D721Med (cell line): ENCODE measurements at regions not wholly inside any gene's neighbourhood (a gene's known extent, or its start where the extent isn't known, plus 50 kb on each side); places are given as distances from the start of the nearest gene placed in this dataset.

ENCODE experiments used
- DNase-seq: peaks from one replicate; pipeline ENCODE4 v3.0.0; 2011; ENCODE audit warnings: low spot score; ENCODE audit not compliant: insufficient read length
- FAIRE-seq: peaks from 2 replicates; lab custom pipeline; 2011; peaks lifted over from hg19 to GRCh38; lab: Jason Lieb, UNC
- TF ChIP-seq, protein P1 (sequence below): IDR thresholded peaks from 2 replicates; pipeline ENCODE4 v1.5.1; 2012; ENCODE audit warnings: mild to moderate bottlenecking, control low read depth; ENCODE audit not compliant: insufficient read depth; ENCODE audit errors: missing control alignments

DNA sequence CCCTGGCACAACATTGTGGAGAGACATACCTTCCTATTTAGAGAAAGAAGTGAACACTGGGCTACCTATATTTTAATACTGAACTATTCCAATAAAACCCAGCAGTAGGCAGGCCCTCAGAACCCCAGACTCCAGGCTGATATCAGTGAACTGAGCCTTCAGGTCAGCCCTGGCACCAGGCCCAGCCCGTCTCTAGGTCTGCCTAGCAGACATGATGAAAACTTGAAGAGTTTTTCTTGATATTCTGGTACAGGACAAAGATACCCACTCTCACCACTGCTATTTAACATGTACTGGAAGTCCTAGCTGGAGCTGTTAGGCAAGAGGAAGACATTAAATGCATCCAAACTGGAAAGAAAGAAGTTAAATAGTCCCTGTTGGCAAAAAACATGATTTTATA is 396.6 kb upstream of the SPRY2 start:
- TF ChIP-seq, protein P1, sequence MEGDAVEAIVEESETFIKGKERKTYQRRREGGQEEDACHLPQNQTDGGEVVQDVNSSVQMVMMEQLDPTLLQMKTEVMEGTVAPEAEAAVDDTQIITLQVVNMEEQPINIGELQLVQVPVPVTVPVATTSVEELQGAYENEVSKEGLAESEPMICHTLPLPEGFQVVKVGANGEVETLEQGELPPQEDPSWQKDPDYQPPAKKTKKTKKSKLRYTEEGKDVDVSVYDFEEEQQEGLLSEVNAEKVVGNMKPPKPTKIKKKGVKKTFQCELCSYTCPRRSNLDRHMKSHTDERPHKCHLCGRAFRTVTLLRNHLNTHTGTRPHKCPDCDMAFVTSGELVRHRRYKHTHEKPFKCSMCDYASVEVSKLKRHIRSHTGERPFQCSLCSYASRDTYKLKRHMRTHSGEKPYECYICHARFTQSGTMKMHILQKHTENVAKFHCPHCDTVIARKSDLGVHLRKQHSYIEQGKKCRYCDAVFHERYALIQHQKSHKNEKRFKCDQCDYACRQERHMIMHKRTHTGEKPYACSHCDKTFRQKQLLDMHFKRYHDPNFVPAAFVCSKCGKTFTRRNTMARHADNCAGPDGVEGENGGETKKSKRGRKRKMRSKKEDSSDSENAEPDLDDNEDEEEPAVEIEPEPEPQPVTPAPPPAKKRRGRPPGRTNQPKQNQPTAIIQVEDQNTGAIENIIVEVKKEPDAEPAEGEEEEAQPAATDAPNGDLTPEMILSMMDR: no peak
- FAIRE-seq (no peak), DNase-seq (no peak)

DNA sequence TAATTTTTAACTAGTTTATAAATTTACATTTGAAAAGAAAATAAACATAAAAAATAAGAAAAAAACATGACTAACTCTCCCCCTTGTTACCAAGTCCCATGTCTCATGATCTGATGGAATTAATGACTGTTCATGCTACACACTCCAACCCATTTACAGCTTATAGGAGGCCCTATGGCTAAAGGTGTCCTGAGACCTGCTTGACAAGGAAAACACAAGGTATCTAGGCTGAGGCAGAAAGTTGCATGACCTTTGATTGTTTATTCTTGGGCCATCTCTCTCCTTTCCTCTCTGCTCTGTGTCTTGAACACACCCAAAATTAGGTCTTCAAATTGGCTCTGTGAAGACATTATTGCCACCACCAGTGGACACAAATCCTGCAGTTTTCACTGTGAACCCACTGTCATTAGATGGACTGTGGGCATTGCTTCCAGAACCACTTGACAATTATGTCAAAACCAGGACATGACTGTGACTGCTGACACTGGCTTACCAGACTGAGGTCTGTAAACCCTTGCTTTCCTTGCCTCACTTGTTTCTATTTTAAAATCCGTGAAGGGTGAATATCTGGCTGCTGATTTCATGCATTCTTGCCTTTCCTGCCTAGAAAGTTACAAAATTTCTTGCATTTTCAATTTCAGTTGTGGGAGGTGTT is 386.5 kb upstream of the SPRY2 start:
- FAIRE-seq: no peak
- DNase-seq: no peak
- TF ChIP-seq, protein P1: no peak

DNA sequence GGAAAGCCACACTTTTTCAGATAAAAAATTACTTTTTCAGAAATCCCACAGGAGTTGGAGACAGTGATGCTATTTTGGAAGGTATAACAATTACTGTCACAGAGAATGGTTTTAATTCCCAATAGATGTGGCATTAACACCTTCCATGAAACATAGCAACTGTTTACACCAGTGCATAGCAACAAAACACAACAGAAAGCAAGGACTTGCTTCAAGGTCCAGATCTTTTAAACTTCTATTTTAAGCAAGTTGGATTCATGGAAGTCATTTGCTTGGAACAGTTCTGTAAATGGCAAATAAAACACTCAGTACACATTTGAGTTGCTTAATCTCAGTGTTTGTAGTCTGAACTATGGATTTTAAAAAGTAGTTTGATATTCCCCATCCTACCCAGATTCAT is 385.9 kb upstream of the SPRY2 start:
- no peak for FAIRE-seq
- TF ChIP-seq, protein P1: no peak
- DNase-seq: no peak

DNA sequence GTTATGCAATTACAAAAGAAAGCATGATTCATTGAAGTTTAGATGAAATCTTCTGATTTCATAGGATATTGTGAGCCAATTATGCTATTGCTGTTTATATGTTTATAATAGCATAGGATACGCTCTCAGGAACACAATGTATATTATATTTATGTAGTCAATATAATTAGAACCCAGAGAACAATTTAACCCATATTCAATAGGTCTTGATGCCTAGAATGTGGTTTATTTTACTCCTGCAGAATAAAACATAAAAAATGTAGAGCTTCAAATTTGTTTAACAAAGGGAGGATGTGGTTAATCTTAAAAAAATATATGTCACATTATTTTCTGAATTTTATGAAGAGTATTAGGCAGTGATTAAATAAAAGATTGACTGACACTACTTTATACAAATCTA is 380.8 kb upstream of the SPRY2 start:
- TF ChIP-seq, protein P1: no peak
- DNase-seq (no peak), FAIRE-seq (no peak)

DNA sequence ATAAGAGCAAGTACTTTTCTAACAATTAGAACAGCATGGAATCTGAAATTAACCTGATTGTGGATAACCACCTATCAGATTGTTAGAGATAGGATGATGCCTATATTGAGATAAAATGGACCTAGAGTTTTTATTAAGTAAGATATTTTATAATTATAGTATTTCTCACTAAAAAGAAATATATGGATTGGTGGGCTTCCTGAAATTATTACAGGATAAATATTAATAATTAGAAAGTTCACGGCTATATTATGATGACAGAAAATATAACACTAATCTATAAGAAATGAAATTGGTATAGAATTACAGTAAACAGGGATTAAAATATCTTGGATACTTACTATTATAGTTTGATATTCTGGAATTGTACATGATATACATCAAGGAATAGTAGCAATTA is 378.0 kb upstream of the SPRY2 start:
- DNase-seq: no peak
- FAIRE-seq: no peak
- TF ChIP-seq, protein P1: no peak

DNA sequence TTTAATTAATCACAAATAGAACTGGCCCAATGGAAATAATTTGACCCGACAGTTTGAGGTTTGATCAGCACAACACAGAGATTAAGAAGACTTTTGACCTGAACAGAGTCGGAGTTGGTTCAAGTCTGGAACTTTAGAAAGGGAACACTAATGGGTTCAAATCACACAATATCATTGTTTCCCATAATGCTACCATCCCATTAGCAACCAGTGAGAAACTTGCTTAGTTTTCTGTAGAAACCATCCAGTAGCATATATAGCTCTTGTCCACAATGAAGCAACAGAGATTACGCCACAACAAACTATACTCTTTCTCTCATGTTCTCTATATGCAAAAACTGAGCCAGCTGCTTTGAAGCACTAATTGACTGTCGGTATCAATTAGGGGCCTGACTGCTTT is 376.9 kb upstream of the SPRY2 start:
- FAIRE-seq: no peak
- TF ChIP-seq, protein P1: no peak
- no peak for DNase-seq

DNA sequence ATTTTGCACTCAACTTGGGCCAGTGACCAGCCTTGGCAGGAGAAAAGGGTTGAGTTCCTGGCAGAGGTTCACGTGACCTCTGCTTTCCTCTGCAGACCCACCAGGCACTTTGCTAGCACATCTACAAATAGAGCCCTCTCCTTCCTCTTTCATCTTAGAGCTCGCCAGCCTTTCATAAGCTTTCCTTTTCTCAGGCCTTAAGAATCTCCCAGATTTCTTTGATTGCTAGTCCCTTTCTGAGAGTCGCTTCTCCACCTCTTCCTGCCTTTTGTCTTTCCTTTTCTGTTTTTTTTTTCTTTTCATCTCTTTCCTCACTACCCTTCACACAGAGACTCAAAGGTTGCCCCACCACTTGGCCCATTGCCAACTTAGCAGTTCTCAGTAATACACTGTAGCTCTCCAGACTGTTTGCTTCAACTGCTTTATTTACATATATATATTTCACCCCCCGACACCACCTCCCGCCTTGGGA is 375.7 kb upstream of the SPRY2 start:
- TF ChIP-seq, protein P1: no peak
- no peak for FAIRE-seq
- DNase-seq: no peak
